Muscle of leg (tissue), 3 donors: ENCODE measurements at regions not wholly inside any gene's neighbourhood (a gene's known extent, or its start where the extent isn't known, plus 50 kb on each side); places are given as distances from the start of the nearest gene placed in this dataset.

Experiments used
- DNase-seq: peaks from one replicate; pipeline ENCODE4 v3.0.0; 2013
- H3K27ac ChIP-seq: one replicate; pipeline ENCODE4 v1.5.1; 2013; ENCODE audit warnings: mild to moderate bottlenecking, low read length, control low read depth
- H3K27me3 ChIP-seq: one replicate; pipeline ENCODE4 v1.6.1; 2013; ENCODE audit warnings: low read length; ENCODE audit not compliant: control insufficient read depth, insufficient read depth
- H3K36me3 ChIP-seq: one replicate; pipeline ENCODE4 v1.6.1; 2013; ENCODE audit warnings: low read length; ENCODE audit not compliant: control insufficient read depth, insufficient read depth
- H3K4me1 ChIP-seq: one replicate; pipeline ENCODE4 v1.6.1; 2013; ENCODE audit warnings: low read length; ENCODE audit not compliant: control insufficient read depth, insufficient read depth
- H3K4me3 ChIP-seq: one replicate; pipeline ENCODE4 v1.5.1; 2013; ENCODE audit warnings: low read length, control low read depth
- H3K9me3 ChIP-seq: replicated peaks from 2 replicates; pipeline ENCODE4 v1.6.1; 2013; ENCODE audit warnings: low read depth, low read length; ENCODE audit not compliant: control insufficient read depth
- WGBS: methylation state at CpG from one replicate; pipeline ENCODE4 v1.1.5; 2013; ENCODE audit warnings: missing lambda C conversion rate; ENCODE audit not compliant: insufficient coverage; 5-methylcytosine and 5-hydroxymethylcytosine counted together

- 80% methylated on average over 2 of the region's 4 CpGs for WGBS
- H3K4me3 ChIP-seq = no peak overlapping the region
- H3K9me3 ChIP-seq = no peaks in the 10 kb centered on the region
- peaks cover 9% of the 10 kb centered on the region for H3K4me1 ChIP-seq
- no peak overlapping the region for H3K27ac ChIP-seq
- DNase-seq = no peak
- no peaks in the 10 kb centered on the region for H3K36me3 ChIP-seq
- no peaks in the 10 kb centered on the region for H3K27me3 ChIP-seq
Observed at GRCh38 chr4:129323658-129324057, 227.7 kb downstream of the C4orf33 start.

DNA sequence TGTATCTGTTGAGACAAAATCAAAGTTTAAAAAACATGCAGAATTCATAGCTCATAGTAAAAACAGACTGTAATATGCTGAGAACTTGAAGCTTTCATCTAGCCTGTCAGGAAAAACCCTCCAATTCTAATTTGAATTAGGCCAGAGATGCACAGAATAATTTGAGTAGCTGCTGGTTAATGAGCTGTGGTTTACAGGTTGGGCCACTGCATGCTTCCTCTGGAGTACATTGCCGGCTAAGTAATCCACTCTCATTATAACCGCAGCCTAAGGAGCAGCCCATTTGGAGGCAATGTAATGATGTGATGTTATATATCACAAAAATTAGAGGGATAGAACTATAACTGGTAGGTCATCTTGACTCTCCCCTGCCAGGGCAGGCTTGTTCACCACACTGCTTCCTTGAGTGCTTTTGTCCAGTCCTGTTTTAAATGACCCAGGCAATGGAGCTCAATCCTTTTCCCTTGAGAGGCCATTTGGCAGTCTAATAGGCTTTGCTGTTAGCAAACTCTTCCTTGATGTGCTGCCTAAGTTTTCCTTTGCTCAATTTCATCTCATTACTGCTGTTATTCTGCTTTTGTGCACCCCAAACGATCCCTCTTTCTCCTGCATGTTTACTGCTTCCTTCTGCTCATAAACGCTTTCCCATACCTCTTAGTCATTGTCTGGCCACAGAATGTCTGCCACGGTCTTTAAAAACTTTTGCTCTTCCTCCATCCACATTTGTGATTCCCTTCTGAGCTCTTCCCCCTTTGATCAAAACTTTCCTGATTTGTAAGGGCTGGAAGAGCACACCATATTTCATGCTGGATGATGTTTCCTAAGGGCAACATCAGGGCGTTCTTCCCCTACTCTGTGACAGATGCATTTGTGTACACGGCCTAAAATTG, 230.9 kb downstream of the C4orf33 start:
- Histone ChIP-seq H3K27me3 (no peaks in the 10 kb centered on the region), H3K9me3 (no peaks in the 10 kb centered on the region), H3K27ac (peak overlapping the region; percentile 64), H3K4me1 (peaks cover 9% of the 10 kb centered on the region), H3K36me3 (no peaks in the 10 kb centered on the region), H3K4me3 (no peak overlapping the region)
- peak; percentile 80 for DNase-seq
- WGBS = 4% methylated on average over 2 of the region's 7 CpGs

DNA sequence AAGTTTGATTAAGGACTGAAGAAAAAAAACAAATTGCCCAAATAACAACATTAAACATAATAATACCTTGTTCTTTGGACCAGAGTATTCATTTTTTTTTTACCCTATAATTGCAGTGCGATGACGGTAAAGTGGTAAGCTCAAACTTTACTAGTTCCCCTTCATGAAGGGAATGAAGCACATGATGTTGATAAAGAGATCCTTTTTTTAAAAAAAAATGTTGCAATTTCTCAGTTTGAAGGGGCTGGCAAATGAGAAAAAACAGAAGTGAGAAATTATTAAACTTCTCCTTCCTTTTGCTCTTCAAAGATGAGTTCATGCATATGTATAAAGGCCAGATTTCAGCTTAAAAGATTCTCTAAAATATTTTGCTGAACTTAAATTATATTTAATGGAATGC, 231.7 kb downstream of the C4orf33 start:
- no CpG with 5 or more reads among the region's 2 CpGs for WGBS
- Histone ChIP-seq H3K27ac (peak overlapping the region; percentile 64), H3K4me1 (peaks cover 9% of the 10 kb centered on the region), H3K9me3 (no peaks in the 10 kb centered on the region), H3K4me3 (no peak overlapping the region), H3K36me3 (no peaks in the 10 kb centered on the region), H3K27me3 (no peaks in the 10 kb centered on the region)
- DNase-seq = peak; percentile 28

- peaks cover 9% of the 10 kb centered on the region for H3K4me1 ChIP-seq
- no peak overlapping the region for H3K27ac ChIP-seq
- H3K36me3 ChIP-seq = no peaks in the 10 kb centered on the region
- DNase-seq = no peak
- H3K27me3 ChIP-seq = no peaks in the 10 kb centered on the region
- no peak overlapping the region for H3K4me3 ChIP-seq
- 79% methylated on average over 2 of the region's 3 CpGs for WGBS
- no peaks in the 10 kb centered on the region for H3K9me3 ChIP-seq
Observed at GRCh38 chr4:129328162-129328561, 232.2 kb downstream of the C4orf33 start.

DNA sequence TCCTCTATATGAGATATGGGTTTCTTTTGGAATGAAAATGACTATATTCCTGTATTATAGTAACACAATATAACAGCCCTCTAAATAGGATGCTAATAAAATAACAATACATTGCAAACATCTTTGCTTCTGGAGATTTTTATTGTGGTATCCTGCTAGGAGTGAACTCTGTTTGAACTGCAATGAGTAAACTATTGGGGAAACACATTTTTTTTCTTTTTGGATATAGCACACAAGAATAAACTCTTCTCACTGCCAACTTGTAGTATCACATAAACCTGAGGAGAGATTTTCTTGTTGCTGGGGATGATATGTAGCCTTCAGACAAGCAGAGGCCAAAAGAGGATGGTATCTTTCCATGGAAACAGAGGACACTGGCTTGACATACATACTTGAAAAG, 238.2 kb downstream of the C4orf33 start:
- H3K4me1 ChIP-seq = peaks cover 6% of the 10 kb centered on the region
- H3K27me3 ChIP-seq = no peaks in the 10 kb centered on the region
- no peaks in the 10 kb centered on the region for H3K9me3 ChIP-seq
- H3K4me3 ChIP-seq = no peak overlapping the region
- no peaks in the 10 kb centered on the region for H3K36me3 ChIP-seq
- peak; percentile 65 for DNase-seq
- H3K27ac ChIP-seq = no peak overlapping the region

DNA sequence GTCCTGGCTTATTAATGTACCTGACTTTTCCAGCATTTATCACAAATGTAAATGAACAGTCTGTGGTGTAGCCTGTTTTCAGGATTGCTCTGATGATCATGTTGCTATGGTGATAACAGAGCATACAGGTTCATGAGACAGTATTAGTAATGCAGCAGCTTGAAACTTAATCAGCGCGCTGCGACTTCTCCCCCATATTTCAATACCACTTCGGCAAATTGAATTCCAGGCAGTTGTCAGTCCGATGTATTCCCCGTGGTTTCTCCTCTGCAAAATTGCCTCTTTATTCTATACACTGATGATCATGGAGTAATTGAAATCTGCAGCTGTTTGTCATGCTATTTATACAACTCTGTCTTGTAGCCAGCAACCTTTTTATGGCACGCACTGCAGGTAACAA, 239.3 kb downstream of the C4orf33 start:
- Histone ChIP-seq H3K9me3 (no peaks in the 10 kb centered on the region), H3K36me3 (no peaks in the 10 kb centered on the region), H3K27me3 (no peaks in the 10 kb centered on the region), H3K27ac (no peak overlapping the region), H3K4me3 (no peak overlapping the region), H3K4me1 (peaks cover 6% of the 10 kb centered on the region)
- no CpG with 5 or more reads among the region's 7 CpGs for WGBS
- DNase-seq = peak; percentile 86

DNA sequence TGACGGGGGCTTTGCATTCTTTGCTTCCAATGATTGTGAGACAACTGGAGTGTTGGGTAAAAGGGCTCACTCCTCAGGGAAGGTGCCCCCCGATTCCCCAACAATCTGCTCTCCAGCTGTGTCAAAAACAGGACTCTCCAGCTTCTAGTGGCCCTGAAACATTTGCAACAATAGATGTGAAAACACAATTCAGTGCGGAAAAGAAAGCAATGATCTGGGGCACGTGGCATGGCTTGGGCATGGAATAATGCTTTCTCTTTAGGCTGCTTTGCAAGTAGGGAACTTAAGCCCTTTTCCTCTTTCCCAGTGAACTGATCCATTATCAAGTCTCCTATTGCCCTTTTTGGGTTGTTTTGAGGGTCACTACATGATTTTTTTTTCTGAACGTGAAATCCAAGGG, 239.9 kb downstream of the C4orf33 start:
- DNase-seq = no peak
- Histone ChIP-seq H3K4me3 (no peak overlapping the region), H3K4me1 (peaks cover 6% of the 10 kb centered on the region), H3K27me3 (no peaks in the 10 kb centered on the region), H3K27ac (no peak overlapping the region), H3K36me3 (no peaks in the 10 kb centered on the region), H3K9me3 (no peaks in the 10 kb centered on the region)
- WGBS = no CpG with 5 or more reads among the region's 5 CpGs

- no peaks in the 10 kb centered on the region for H3K27me3 ChIP-seq
- H3K9me3 ChIP-seq = no peaks in the 10 kb centered on the region
- DNase-seq = no peak
- no peak overlapping the region for H3K27ac ChIP-seq
- H3K36me3 ChIP-seq = no peaks in the 10 kb centered on the region
- peaks cover 6% of the 10 kb centered on the region for H3K4me1 ChIP-seq
- WGBS = no CpG with 5 or more reads among the region's 4 CpGs
- no peak overlapping the region for H3K4me3 ChIP-seq
Observed at GRCh38 chr4:129336457-129337227, 240.7 kb downstream of the C4orf33 start.

DNA sequence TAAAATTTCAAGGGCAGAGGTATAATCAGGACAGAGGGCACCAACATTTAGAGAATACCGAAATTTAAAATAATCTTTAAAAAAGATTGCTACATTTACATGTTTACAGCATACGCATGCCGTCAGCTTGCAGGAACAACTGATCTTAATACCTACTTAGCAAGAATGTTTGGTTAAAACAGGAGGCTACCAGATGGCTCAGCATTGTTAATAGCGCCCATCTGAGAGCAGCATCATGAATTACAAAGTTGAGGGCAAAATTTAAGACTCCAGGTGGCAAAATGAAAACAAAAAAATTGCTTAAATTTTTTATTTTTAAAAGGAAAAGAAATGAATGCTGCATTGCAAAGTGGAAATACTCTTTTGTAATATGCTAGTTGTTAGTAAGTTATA, 241.3 kb downstream of the C4orf33 start:
- H3K4me3 ChIP-seq = no peak overlapping the region
- DNase-seq = no peak
- H3K4me1 ChIP-seq = peaks cover 6% of the 10 kb centered on the region
- WGBS = no CpG with 5 or more reads among the region's 4 CpGs
- no peaks in the 10 kb centered on the region for H3K36me3 ChIP-seq
- H3K27ac ChIP-seq = no peak overlapping the region
- no peaks in the 10 kb centered on the region for H3K9me3 ChIP-seq
- no peaks in the 10 kb centered on the region for H3K27me3 ChIP-seq

DNA sequence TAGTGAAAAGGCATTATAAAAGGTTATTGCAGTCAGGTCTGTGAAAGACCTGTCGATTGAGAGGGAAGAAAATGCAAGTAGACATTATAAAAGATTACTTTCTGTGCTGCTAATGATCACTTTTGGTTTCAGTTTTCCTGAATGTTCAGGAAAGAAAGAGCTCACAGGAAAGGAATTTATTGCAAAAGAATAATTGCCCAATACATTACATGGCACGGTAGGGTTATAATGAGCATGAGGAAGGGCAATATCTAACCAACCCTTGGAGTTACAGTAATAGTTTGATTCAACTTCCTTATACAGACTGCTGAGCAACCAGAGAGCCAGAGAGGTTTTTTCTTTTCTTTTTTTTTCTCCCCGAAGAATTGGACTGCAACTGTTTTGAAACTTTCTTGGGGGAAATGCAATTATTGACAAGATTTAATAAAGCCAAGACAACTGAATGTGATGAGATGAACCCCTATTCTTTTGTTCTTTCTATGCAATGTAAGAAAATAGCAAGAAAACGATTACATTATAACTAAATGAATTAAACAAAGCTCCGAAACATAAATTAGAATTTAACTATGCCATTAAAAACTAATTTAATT, 247.0 kb downstream of the C4orf33 start:
- Histone ChIP-seq H3K27ac (no peak overlapping the region), H3K9me3 (no peaks in the 10 kb centered on the region), H3K27me3 (no peaks in the 10 kb centered on the region), H3K36me3 (no peaks in the 10 kb centered on the region), H3K4me1 (no peaks in the 10 kb centered on the region), H3K4me3 (no peak overlapping the region)
- DNase-seq = peak; percentile 65
- WGBS = no CpG with 5 or more reads among the region's 5 CpGs
